Upper lobe of right lung (tissue), 1 donor: ENCODE measurements at regions not wholly inside any gene's neighbourhood (a gene's known extent, or its start where the extent isn't known, plus 50 kb on each side); places are given as distances from the start of the nearest gene placed in this dataset.

ENCODE experiments used
- ATAC-seq: fragments of 200-7000 bp; cut with Tn5 transposase; one replicate; pipeline ENCODE4 v1.9.1; 2020; ENCODE audit warnings: mild to moderate bottlenecking, moderate library complexity
- DNase-seq: peaks from one replicate; pipeline ENCODE4 v3.0.0-alpha.2; 2020
- H3K27ac ChIP-seq: fragments of 200-600 bp; one replicate; pipeline ENCODE4 v1.8.0; 2022
- H3K27me3 ChIP-seq: fragments of 200-600 bp; one replicate; pipeline ENCODE4 v1.8.0; 2022; ENCODE audit warnings: mild to moderate bottlenecking
- H3K36me3 ChIP-seq: fragments of 200-600 bp; one replicate; pipeline ENCODE4 v1.8.0; 2022
- H3K4me1 ChIP-seq: fragments of 200-600 bp; one replicate; pipeline ENCODE4 v1.8.0; 2022
- H3K4me3 ChIP-seq: fragments of 200-600 bp; one replicate; pipeline ENCODE4 v1.8.0; 2022; ENCODE audit warnings: mild to moderate bottlenecking
- H3K9me3 ChIP-seq: fragments of 200-600 bp; one replicate; pipeline ENCODE4 v1.8.0; 2022
- CTCF ChIP-seq: fragments of 200-600 bp; IDR thresholded peaks from one replicate; pipeline ENCODE4 v1.8.0; 2022; ENCODE audit warnings: antibody characterized with exemption
- intact Hi-C: fragments of 100-400 bp; cut with DNase I; formaldehyde crosslinking; loops from one replicate; pipeline ENCODE4 v1.11.0; 2022
- donor health status: DM: no; HTN: yes; CAD: no; lungs with severe emphysema.

- no peak overlapping the region for H3K27ac ChIP-seq
- H3K4me1 ChIP-seq, result no peaks in the 10 kb centered on the region
- no peaks in the 10 kb centered on the region for H3K27me3 ChIP-seq
- H3K9me3 ChIP-seq, result no peaks in the 10 kb centered on the region
- no peaks in the 10 kb centered on the region for H3K36me3 ChIP-seq
- ATAC-seq, result no peak
- DNase-seq, result no peak
- intact Hi-C loops, result no loop called here
- no peak for TF ChIP-seq CTCF
- no peak overlapping the region for H3K4me3 ChIP-seq
Measured at GRCh38 chr10:84675060-84675459, 346.7 kb downstream of the CCSER2 start.

DNA sequence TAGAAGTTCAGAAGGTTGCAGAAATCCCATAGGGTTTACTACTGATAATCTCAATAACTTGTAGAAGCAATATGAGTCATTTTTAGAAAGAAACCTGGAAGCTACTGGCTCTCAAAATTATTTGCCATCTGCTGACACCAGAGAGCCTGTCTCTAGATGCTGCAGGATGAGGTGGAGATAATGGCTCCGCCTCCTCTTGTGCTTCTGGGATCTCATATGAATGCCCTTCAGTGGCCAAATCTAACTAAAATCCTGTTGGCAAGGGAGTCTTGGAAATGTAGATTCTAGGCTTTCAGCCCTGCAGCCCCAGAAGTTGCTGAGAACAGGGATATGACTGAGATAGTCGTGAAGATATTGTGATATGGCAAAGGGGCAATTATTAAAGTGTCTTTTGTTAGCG lies 348.1 kb downstream of the CCSER2 start:
- H3K4me3 ChIP-seq, result no peak overlapping the region

GRCh38 chr10:84681781-84682180 lies 353.4 kb downstream of the CCSER2 start:
- no peak for TF ChIP-seq CTCF
- H3K4me3 ChIP-seq, result no peak overlapping the region
- ATAC-seq (no peak), DNase-seq (no peak)
- no peaks in the 10 kb centered on the region for H3K9me3 ChIP-seq
- no peaks in the 10 kb centered on the region for H3K27me3 ChIP-seq
- no peaks in the 10 kb centered on the region for H3K4me1 ChIP-seq
- H3K36me3 ChIP-seq, result no peaks in the 10 kb centered on the region
- H3K27ac ChIP-seq, result no peak overlapping the region
- intact Hi-C loops, result no loop called here

More for the DNA sequence above, 348.1 kb downstream of the CCSER2 start:
- no peak for DNase-seq
- intact Hi-C loops, result no loop called here
- H3K27ac ChIP-seq, result no peak overlapping the region
- H3K27me3 ChIP-seq, result no peaks in the 10 kb centered on the region
- H3K9me3 ChIP-seq, result no peaks in the 10 kb centered on the region
- no peaks in the 10 kb centered on the region for H3K4me1 ChIP-seq
- ATAC-seq, result no peak
- H3K36me3 ChIP-seq, result no peaks in the 10 kb centered on the region
- TF ChIP-seq CTCF, result no peak

DNA sequence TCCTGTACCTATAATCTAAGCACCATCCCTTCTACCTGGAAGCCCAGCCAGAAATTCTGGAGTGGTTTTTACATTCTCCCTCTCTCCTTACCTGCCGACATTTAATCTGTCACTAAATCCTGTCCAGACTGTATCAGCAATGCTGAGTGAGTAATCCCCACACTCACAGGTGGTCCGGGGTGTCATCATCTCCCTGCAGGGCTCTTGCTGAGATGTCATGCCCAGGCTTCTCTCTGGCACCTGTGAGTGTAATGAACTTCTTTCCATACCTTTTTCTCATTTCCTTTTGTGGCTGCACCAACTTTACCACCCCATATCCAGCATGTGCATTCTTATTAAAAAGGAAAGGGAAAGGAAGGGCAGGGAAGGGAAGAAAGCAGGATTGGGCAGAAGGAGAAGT lies 355.2 kb downstream of the CCSER2 start:
- no peak overlapping the region for H3K4me3 ChIP-seq
- intact Hi-C loops, result no loop called here
- H3K27ac ChIP-seq, result no peak overlapping the region
- H3K27me3 ChIP-seq, result no peaks in the 10 kb centered on the region
- no peak for ATAC-seq
- TF ChIP-seq CTCF, result no peak
- H3K4me1 ChIP-seq, result no peaks in the 10 kb centered on the region
- H3K9me3 ChIP-seq, result no peaks in the 10 kb centered on the region
- no peak for DNase-seq
- H3K36me3 ChIP-seq, result no peaks in the 10 kb centered on the region

DNA sequence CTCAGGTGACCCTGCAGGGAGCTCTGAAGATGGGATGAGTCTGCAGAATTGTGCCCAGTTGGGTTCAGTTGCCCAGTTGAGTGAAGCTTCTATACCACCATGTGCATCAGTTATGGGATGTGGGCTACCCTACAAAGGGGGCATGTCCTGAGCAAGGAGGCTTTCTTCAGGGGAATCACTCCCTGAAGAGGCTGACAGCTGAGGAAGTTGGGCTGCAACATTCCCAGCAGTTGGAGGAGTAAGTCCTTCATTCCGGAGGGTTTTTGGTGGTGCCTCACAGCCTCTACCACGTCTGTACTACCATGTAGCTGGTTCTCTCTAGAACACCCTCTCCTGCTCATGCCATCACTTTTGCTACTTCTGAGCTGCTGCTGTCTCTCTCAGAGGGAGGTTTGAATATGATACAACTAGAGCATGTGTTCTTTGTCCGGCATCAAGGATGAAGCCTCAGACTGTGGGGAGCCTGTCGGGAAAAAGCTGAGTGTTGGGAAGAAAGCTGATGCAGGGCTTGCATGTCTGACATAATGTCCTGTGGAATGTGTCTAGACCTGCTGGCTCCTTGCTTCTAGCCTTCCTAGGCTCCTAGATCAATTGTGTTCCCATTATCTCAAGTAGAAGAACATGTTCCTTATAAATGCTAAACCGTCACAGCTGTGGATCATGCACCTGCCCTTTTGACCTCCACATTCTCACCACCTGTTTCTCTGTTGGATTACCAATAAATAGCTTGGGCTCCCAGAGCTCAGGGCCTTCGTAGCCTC lies 355.8 kb downstream of the CCSER2 start:
- Histone ChIP-seq H3K4me3 (no peak overlapping the region), H3K27ac (no peak overlapping the region), H3K27me3 (no peaks in the 10 kb centered on the region), H3K4me1 (no peaks in the 10 kb centered on the region), H3K9me3 (no peaks in the 10 kb centered on the region), H3K36me3 (no peaks in the 10 kb centered on the region)
- ATAC-seq (no peak), DNase-seq (no peak)
- TF ChIP-seq CTCF, result no peak
- intact Hi-C loops, result no loop called here
